BLaER1 (cell line): ENCODE measurements at regions not wholly inside any gene's neighbourhood (a gene's known extent, or its start where the extent isn't known, plus 50 kb on each side); places are given as distances from the start of the nearest gene placed in this dataset.

Experiments
- H3K27ac ChIP-seq: shearing (Covaris generic); formaldehyde crosslinking; 2 replicates; pipeline ENCODE4 v1.8.1; 2022
- H3K27me3 ChIP-seq: shearing (Covaris generic); formaldehyde crosslinking; 2 replicates; pipeline ENCODE4 v1.8.1; 2022
- H3K36me3 ChIP-seq: shearing (Covaris generic); formaldehyde crosslinking; 2 replicates; pipeline ENCODE4 v1.8.1; 2022
- H3K4me1 ChIP-seq: shearing (Covaris generic); formaldehyde crosslinking; 2 replicates; pipeline ENCODE4 v1.8.1; 2022
- H3K4me2 ChIP-seq: shearing (Covaris generic); formaldehyde crosslinking; 2 replicates; pipeline ENCODE4 v1.8.1; 2022
- H3K4me3 ChIP-seq: shearing (Covaris generic); formaldehyde crosslinking; 2 replicates; pipeline ENCODE4 v1.8.1; 2022
- H3K9ac ChIP-seq: shearing (Covaris generic); formaldehyde crosslinking; 2 replicates; pipeline ENCODE4 v1.8.1; 2022
- H3K9me3 ChIP-seq: shearing (Covaris generic); formaldehyde crosslinking; 2 replicates; pipeline ENCODE4 v1.8.1; 2022
- H4K20me1 ChIP-seq: shearing (Covaris generic); formaldehyde crosslinking; 2 replicates; pipeline ENCODE4 v1.8.1; 2022
- Cebpa-rat ChIP-seq: shearing (Covaris generic); IDR thresholded peaks from 2 replicates; pipeline ENCODE4 v1.8.1; 2022

GRCh38 chr4:66052426-66052825 is 382.1 kb upstream of the EPHA5 start:
- H3K4me3 ChIP-seq = no peak overlapping the region
- no peak overlapping the region for H3K4me2 ChIP-seq
- H3K4me1 ChIP-seq = no peaks in the 10 kb centered on the region
- H4K20me1 ChIP-seq = no peaks in the 10 kb centered on the region
- no peak overlapping the region for H3K27ac ChIP-seq
- no peak overlapping the region for H3K9ac ChIP-seq
- H3K9me3 ChIP-seq = no peaks in the 10 kb centered on the region
- H3K36me3 ChIP-seq = no peaks in the 10 kb centered on the region
- no peaks in the 10 kb centered on the region for H3K27me3 ChIP-seq
- no peak for TF ChIP-seq Cebpa-rat

GRCh38 chr4:66048861-66049260 is 378.6 kb upstream of the EPHA5 start:
- no peak overlapping the region for H3K4me3 ChIP-seq
- no peaks in the 10 kb centered on the region for H3K9me3 ChIP-seq
- H3K27ac ChIP-seq = no peak overlapping the region
- no peak overlapping the region for H3K4me2 ChIP-seq
- H3K27me3 ChIP-seq = no peaks in the 10 kb centered on the region
- no peaks in the 10 kb centered on the region for H3K4me1 ChIP-seq
- H3K9ac ChIP-seq = no peak overlapping the region
- TF ChIP-seq Cebpa-rat = no peak
- H3K36me3 ChIP-seq = no peaks in the 10 kb centered on the region
- H4K20me1 ChIP-seq = no peaks in the 10 kb centered on the region

GRCh38 chr4:66045913-66046312 is 375.6 kb upstream of the EPHA5 start:
- no peak overlapping the region for H3K4me2 ChIP-seq
- no peak overlapping the region for H3K4me3 ChIP-seq
- no peak overlapping the region for H3K27ac ChIP-seq
- TF ChIP-seq Cebpa-rat = no peak
- no peaks in the 10 kb centered on the region for H3K9me3 ChIP-seq
- H3K4me1 ChIP-seq = no peaks in the 10 kb centered on the region
- H4K20me1 ChIP-seq = no peaks in the 10 kb centered on the region
- no peak overlapping the region for H3K9ac ChIP-seq
- H3K27me3 ChIP-seq = no peaks in the 10 kb centered on the region
- no peaks in the 10 kb centered on the region for H3K36me3 ChIP-seq

- no peaks in the 10 kb centered on the region for H3K9me3 ChIP-seq
- no peaks in the 10 kb centered on the region for H3K27me3 ChIP-seq
- no peaks in the 10 kb centered on the region for H4K20me1 ChIP-seq
- no peaks in the 10 kb centered on the region for H3K4me1 ChIP-seq
- H3K27ac ChIP-seq = no peak overlapping the region
- H3K9ac ChIP-seq = no peak overlapping the region
- no peak for TF ChIP-seq Cebpa-rat
- H3K36me3 ChIP-seq = no peaks in the 10 kb centered on the region
- H3K4me2 ChIP-seq = no peak overlapping the region
- no peak overlapping the region for H3K4me3 ChIP-seq
Observed at GRCh38 chr4:66035701-66036100, 365.4 kb upstream of the EPHA5 start.

- no peaks in the 10 kb centered on the region for H3K36me3 ChIP-seq
- H4K20me1 ChIP-seq = no peaks in the 10 kb centered on the region
- H3K9ac ChIP-seq = no peak overlapping the region
- no peak overlapping the region for H3K27ac ChIP-seq
- no peaks in the 10 kb centered on the region for H3K27me3 ChIP-seq
- no peak for TF ChIP-seq Cebpa-rat
- no peaks in the 10 kb centered on the region for H3K4me1 ChIP-seq
- H3K9me3 ChIP-seq = no peaks in the 10 kb centered on the region
- H3K4me2 ChIP-seq = no peak overlapping the region
- no peak overlapping the region for H3K4me3 ChIP-seq
Observed at GRCh38 chr4:66034671-66035070, 364.4 kb upstream of the EPHA5 start.

GRCh38 chr4:66034262-66034661 is 364.0 kb upstream of the EPHA5 start:
- no peak overlapping the region for H3K4me2 ChIP-seq

GRCh38 chr4:66032571-66032970 is 362.3 kb upstream of the EPHA5 start:
- no peaks in the 10 kb centered on the region for H3K9me3 ChIP-seq
- no peak overlapping the region for H3K27ac ChIP-seq
- H3K4me2 ChIP-seq = no peak overlapping the region
- no peaks in the 10 kb centered on the region for H3K27me3 ChIP-seq
- H3K9ac ChIP-seq = no peak overlapping the region
- no peak overlapping the region for H3K4me3 ChIP-seq
- no peaks in the 10 kb centered on the region for H4K20me1 ChIP-seq
- H3K4me1 ChIP-seq = no peaks in the 10 kb centered on the region
- no peaks in the 10 kb centered on the region for H3K36me3 ChIP-seq
- TF ChIP-seq Cebpa-rat = no peak

More at GRCh38 chr4:66034262-66034661, 364.0 kb upstream of the EPHA5 start:
- Histone ChIP-seq H3K27ac (no peak overlapping the region), H3K9ac (no peak overlapping the region), H3K4me3 (no peak overlapping the region), H3K9me3 (no peaks in the 10 kb centered on the region), H3K27me3 (no peaks in the 10 kb centered on the region), H3K36me3 (no peaks in the 10 kb centered on the region), H3K4me1 (no peaks in the 10 kb centered on the region), H4K20me1 (no peaks in the 10 kb centered on the region)
- no peak for TF ChIP-seq Cebpa-rat

GRCh38 chr4:66028668-66029067 is 358.4 kb upstream of the EPHA5 start:
- no peak overlapping the region for H3K4me2 ChIP-seq
- H3K4me3 ChIP-seq = no peak overlapping the region
- no peaks in the 10 kb centered on the region for H3K27me3 ChIP-seq
- H3K9me3 ChIP-seq = no peaks in the 10 kb centered on the region
- H3K27ac ChIP-seq = no peak overlapping the region
- H4K20me1 ChIP-seq = no peaks in the 10 kb centered on the region
- no peaks in the 10 kb centered on the region for H3K36me3 ChIP-seq
- no peaks in the 10 kb centered on the region for H3K4me1 ChIP-seq
- TF ChIP-seq Cebpa-rat = no peak
- no peak overlapping the region for H3K9ac ChIP-seq

- no peaks in the 10 kb centered on the region for H3K4me1 ChIP-seq
- H3K27ac ChIP-seq = no peak overlapping the region
- no peak for TF ChIP-seq Cebpa-rat
- H3K27me3 ChIP-seq = no peaks in the 10 kb centered on the region
- no peaks in the 10 kb centered on the region for H3K36me3 ChIP-seq
- H4K20me1 ChIP-seq = no peaks in the 10 kb centered on the region
- H3K4me3 ChIP-seq = no peak overlapping the region
- H3K4me2 ChIP-seq = no peak overlapping the region
- no peak overlapping the region for H3K9ac ChIP-seq
- H3K9me3 ChIP-seq = no peaks in the 10 kb centered on the region
Observed at GRCh38 chr4:66023061-66023460, 352.8 kb upstream of the EPHA5 start.

GRCh38 chr4:66017671-66018070 is 347.4 kb upstream of the EPHA5 start:
- H3K27me3 ChIP-seq = no peaks in the 10 kb centered on the region
- no peak for TF ChIP-seq Cebpa-rat
- H3K27ac ChIP-seq = no peak overlapping the region

GRCh38 chr4:66016240-66016639 is 346.0 kb upstream of the EPHA5 start:
- Histone ChIP-seq H3K4me3 (no peak overlapping the region), H4K20me1 (no peaks in the 10 kb centered on the region), H3K9ac (no peak overlapping the region), H3K27me3 (no peaks in the 10 kb centered on the region), H3K4me1 (no peaks in the 10 kb centered on the region), H3K4me2 (no peak overlapping the region), H3K36me3 (no peaks in the 10 kb centered on the region), H3K27ac (no peak overlapping the region), H3K9me3 (peaks cover 22% of the 10 kb centered on the region)
- no peak for TF ChIP-seq Cebpa-rat

More at GRCh38 chr4:66017671-66018070, 347.4 kb upstream of the EPHA5 start:
- H3K9me3 ChIP-seq = peaks cover 16% of the 10 kb centered on the region
- no peak overlapping the region for H3K4me2 ChIP-seq
- H3K9ac ChIP-seq = no peak overlapping the region
- no peaks in the 10 kb centered on the region for H3K4me1 ChIP-seq
- H4K20me1 ChIP-seq = no peaks in the 10 kb centered on the region
- H3K36me3 ChIP-seq = no peaks in the 10 kb centered on the region
- no peak overlapping the region for H3K4me3 ChIP-seq
